ENCODE measurements at regions not wholly inside any gene's neighbourhood (a gene's known extent, or its start where the extent isn't known, plus 50 kb on each side); places are given as distances from the start of the nearest gene placed in this dataset.
"Not testable (repeated sequence)": the region's sequence is repeated elsewhere in the genome, so short reads cannot be mapped to it uniquely, and the experiment has no call there.

GRCh38 chr6:167467793-167468431 is 143.0 kb downstream of the TTLL2 start:
- DNase-seq: no peak

DNA sequence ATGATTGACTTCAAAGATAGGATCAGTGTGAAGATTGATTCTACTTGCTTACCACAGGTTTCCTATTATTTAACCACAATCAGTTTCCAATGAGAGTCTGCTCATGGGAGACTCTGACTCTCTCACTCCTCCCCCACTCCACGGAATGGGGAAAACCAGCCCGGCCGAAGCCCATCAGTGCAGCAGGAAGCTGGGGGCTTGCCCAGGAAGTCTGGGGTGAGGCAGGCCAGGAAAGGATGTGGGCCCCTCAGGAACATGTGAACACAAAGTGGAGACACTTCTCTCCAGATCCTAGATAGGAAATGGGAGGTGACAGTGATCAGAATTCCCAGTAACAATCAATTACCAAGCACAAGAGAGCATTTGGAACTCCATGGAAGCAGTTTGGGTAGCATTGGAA is 144.2 kb downstream of the TTLL2 start:
- DNase-seq: no peak

GRCh38 chr6:167469672-167470071 is 144.8 kb downstream of the TTLL2 start:
- DNase-seq: no peak

- no peak for DNase-seq
Observed at GRCh38 chr6:167470101-167470835, 145.4 kb downstream of the TTLL2 start.

- DNase-seq: no peak
Observed at GRCh38 chr6:167470836-167471547, 146.1 kb downstream of the TTLL2 start.

DNA sequence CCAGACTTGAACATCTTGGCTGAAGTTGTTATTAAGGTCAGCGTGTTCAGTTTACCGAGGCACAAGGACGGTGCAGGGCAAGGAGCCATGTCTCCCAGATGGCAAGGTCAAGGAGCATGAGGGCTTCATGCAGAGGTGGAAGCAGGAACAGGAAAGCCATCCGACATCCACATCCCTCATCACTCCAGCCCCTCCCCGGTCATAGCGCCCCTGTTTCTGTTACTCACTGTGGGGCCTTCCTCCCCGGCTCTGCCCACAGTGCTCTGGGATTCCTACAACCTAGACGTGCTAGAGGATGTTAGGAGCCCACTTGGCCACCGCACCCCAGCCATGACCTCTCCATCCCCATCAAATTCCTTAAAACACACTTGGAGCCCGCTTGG is 146.7 kb downstream of the TTLL2 start:
- DNase-seq: no peak

- no peak for DNase-seq
Observed at GRCh38 chr6:167472148-167472547, 147.3 kb downstream of the TTLL2 start.

DNA sequence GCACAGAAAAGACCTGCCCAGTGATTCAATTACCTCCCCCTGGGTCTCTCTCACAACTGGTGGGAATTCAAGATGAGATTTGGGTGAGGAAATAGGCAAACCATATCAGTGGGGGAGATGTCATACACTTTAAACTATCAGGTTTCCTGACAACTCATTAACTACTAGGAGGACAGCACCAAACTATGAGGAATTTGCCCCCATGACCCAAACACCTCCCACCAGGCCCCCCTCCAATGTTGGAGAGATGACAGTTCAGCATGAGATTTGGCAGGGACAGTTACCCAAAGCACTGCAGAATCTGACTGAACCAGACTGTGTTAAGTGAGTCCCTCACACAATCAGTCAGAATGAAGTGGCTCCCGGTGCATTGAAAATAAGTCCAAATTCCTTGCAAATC is 148.0 kb downstream of the TTLL2 start:
- DNase-seq: no peak

DNA sequence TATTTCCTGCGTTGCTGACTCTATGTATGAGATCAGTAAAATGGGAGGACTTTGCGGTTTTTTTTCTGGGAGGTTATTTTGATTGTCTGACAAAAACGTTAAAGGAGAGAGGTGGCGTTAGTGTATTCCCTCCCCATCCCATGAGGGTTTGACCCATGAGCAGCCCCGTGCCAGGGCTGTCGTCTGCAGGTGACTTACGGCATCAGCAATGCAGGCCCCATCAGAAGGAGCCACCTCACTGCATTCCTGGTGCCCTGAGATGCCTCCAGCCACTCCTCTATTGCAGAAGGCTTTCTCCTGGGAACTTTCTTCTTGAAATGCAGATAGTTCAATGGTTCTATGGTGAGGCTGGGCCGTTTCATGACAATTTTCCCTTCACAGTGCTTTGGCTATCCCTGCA is 149.3 kb downstream of the TTLL2 start:
- no peak for DNase-seq

DNA sequence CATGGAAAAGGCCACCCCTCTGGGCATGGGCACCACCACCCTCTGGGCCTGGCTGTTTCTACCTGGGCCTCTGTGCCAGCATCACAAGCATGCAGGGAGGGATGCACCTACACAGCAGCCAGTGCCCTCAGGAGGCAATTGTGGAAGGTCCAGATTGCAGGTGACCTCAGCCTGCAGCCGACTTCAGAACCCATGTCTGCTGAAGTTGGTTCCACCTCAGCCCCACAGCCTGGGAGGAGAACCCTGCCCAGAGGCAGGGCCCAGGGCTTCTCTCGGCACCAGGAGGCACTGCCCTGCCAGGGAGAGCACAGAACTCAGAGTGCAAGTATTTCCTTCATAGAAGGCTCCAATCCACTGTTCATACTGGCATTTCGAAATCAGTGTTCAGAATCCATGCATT is 149.8 kb downstream of the TTLL2 start:
- no peak for DNase-seq

GRCh38 chr6:167475947-167476346 is 151.1 kb downstream of the TTLL2 start:
- DNase-seq: no peak

DNA sequence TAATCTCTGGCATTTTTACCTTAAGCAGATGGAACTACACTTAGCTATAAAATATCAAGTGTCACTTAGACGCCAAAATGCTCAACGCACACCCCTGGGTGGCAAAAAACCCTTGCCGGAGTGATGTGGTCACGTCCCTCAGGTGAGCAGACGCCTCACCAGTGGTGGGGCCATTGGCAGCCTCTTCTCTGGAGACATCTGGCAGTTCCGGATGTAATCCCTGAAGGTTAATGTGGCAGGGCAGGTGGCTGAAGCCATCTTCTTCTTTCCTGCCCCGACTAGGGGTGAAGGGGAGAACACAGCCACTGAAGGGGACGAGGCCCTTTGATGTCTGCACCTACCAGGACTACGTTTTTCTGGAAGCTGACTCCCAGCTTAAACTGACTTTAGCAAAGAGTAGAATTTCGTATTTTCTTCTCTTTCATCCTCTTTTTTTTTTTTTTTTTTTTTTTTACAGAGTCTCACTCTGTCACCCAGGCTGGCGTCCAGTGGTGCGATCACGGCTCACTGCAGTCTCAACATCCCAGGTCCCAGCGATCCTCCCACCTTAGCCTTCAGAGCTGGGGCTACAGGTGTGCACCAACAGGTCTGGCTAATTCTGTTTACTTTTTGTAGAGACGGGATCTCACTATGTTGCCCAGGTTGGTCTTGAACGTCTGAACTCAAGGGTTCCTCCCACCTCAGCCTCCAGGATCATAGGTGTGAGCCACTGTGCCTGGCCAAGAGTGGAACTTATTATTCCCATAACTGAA is 152.1 kb downstream of the TTLL2 start:
- DNase-seq: no peak

DNA sequence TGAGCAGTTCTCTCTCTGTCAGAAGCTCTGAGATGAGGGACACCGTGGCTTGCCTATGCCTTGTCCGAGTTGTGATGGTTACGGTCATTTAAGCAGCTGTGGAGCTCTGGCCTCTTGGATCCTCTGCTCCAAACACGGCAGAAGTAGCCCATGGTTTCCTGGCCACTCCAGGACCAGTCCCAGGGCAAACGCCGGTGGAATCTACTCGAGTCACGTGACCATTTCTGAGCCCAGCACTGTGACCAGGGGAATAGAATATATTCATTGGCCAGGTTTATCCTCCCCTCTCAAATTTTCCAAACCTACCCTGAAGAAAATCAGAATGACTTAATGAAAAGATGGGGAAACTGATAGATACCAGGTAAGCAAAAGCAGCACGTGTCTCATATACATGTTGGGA is 152.8 kb downstream of the TTLL2 start:
- DNase-seq: no peak

GRCh38 chr6:167479301-167479700 is 154.4 kb downstream of the TTLL2 start:
- no peak for DNase-seq

DNA sequence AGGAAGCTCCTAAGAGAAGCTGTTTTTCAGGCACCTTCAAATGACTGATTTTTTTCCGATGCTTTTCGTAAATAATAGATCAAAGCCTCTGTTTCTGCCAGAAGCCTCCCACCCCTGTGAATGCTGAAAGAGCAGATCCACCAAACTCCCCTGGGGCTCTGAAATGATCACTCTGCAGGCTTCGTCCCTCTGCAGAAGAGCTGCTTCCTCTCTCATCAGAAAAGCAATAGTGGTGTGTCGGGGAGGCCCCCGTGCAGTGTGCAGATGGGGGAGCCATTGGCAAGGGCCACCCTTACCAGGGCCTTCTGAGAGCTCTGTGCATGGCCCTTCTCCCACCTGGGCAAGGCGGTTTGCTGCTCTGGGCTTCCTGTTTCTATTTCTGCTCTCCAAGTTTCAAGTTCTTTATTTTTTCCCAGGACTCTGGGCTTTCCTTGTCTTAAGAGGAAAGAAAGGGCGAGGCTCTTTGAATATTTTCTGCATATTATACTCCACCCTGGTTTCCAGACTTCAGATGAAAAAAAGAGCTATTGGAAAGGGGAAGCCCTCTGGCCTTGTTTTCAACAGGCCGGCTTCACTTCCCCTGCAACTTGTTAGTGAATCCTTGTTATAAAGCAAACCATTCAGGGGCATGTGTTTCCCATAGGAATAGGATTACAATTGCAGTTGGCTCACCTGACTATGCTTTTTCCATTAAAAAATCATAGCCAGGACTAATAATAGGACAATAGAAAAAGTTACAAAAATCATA is 155.2 kb downstream of the TTLL2 start:
- DNase-seq: no peak

DNA sequence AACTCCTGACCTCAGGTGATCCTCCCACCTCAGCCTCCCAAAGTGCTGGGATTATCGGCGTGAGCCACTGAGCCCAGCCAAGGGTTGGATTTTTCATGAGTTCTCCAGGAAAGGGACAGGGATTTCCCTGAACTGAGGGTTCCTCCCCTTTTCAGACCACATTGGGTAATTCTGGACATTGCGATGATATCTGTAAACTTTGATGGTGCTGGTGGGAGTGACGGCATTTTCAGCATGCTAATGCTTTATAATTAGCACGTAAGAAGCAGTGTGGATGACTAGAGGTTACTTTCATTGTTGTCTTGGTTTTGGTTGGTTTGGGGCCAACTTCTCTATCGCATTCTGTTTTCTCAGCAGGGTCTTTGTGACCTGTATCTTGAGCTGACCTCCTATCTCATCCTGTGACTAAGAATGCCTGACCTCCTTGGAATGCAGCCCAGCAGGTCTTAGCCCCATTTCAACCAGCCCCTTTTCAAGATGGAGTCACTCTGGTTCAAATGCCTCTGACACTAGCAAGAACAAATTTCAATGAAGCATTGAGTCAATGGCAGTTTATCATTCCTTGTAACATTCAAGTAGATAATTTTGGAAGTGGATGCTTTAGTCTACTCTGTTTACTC is 156.5 kb downstream of the TTLL2 start:
- DNase-seq: no peak

DNA sequence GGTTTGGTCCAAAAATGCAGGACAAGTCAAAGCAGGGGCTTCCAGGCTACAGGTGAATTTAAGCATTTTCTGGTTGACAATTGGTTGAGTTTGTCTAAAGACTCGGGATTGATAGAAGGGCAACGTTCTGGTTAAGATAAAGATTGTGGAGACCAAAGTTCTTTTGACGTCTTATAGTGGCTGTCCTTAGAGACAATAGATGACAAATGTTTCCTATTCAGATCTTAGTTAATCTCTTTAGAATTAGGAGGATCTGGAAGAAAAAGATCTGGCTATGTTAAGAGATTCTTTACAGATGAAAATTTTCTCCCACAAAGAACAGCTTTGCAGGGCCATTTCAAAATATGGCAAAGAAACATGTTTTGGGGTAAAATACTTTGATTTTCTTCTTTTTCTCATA is 157.9 kb downstream of the TTLL2 start:
- DNase-seq: not testable (repeated sequence)

GRCh38 chr6:167485186-167485978 is 160.5 kb downstream of the TTLL2 start:
- peak in 19 of 56 donors; percentile 7 to 76 (median 16) for DNase-seq

GRCh38 chr6:167487749-167488664 is 163.1 kb downstream of the TTLL2 start:
- no peak for DNase-seq

Data from amygdala (tissue), 56 donors.